MG63 (cell line): ENCODE measurements at regions not wholly inside any gene's neighbourhood (a gene's known extent, or its start where the extent isn't known, plus 50 kb on each side); places are given as distances from the start of the nearest gene placed in this dataset.

Experiments used
- DNase-seq: peaks from one replicate; pipeline ENCODE4 v3.0.0-alpha.2; 2020
- H3K27me3 ChIP-seq: fragments of 250-450 bp; sonication (Bioruptor Pico); 2 replicates; pipeline ENCODE4 v1.5.1; 2020; ENCODE audit warnings: mild to moderate bottlenecking, moderate library complexity
- H3K36me3 ChIP-seq: fragments of 250-450 bp; sonication (Bioruptor Pico); 2 replicates; pipeline ENCODE4 v1.5.1; 2020; ENCODE audit warnings: mild to moderate bottlenecking, moderate library complexity
- H3K4me3 ChIP-seq: fragments of 250-450 bp; sonication (Bioruptor Pico); 2 replicates; pipeline ENCODE4 v1.5.1; 2020; ENCODE audit warnings: mild to moderate bottlenecking, moderate library complexity
- H3K9me3 ChIP-seq: fragments of 250-450 bp; sonication (Bioruptor Pico); 2 replicates; pipeline ENCODE4 v1.5.1; 2020; ENCODE audit warnings: mild to moderate bottlenecking, moderate library complexity

GRCh38 chr6:93550551-93551276 lies 131.4 kb upstream of the EPHA7 start:
- H3K4me3 ChIP-seq: no peak overlapping the region
- DNase-seq: no peak
- H3K27me3 ChIP-seq: no peaks in the 10 kb centered on the region
- no peaks in the 10 kb centered on the region for H3K36me3 ChIP-seq
- no peaks in the 10 kb centered on the region for H3K9me3 ChIP-seq

GRCh38 chr6:93549868-93550267 lies 130.5 kb upstream of the EPHA7 start:
- H3K36me3 ChIP-seq: no peaks in the 10 kb centered on the region
- DNase-seq: no peak
- no peak overlapping the region for H3K4me3 ChIP-seq
- H3K9me3 ChIP-seq: no peaks in the 10 kb centered on the region
- no peaks in the 10 kb centered on the region for H3K27me3 ChIP-seq

GRCh38 chr6:93524671-93525451 lies 105.5 kb upstream of the EPHA7 start:
- no peak overlapping the region for H3K4me3 ChIP-seq
- H3K9me3 ChIP-seq: 0 out of 2 replicates have a peak, but pooled peaks cover 2% of the 10 kb centered on the region
- no peaks in the 10 kb centered on the region for H3K27me3 ChIP-seq

GRCh38 chr6:93523365-93523764 lies 104.0 kb upstream of the EPHA7 start:
- 0 out of 2 replicates have a peak, but pooled peaks cover 2% of the 10 kb centered on the region for H3K9me3 ChIP-seq
- H3K27me3 ChIP-seq: no peaks in the 10 kb centered on the region
- H3K36me3 ChIP-seq: no peaks in the 10 kb centered on the region
- no peak for DNase-seq
- no peak overlapping the region for H3K4me3 ChIP-seq

More at GRCh38 chr6:93524671-93525451, 105.5 kb upstream of the EPHA7 start:
- H3K36me3 ChIP-seq: no peaks in the 10 kb centered on the region
- no peak for DNase-seq

GRCh38 chr6:93516441-93516840 lies 97.1 kb upstream of the EPHA7 start:
- no peak for DNase-seq

GRCh38 chr6:93515736-93516135 lies 96.4 kb upstream of the EPHA7 start:
- Histone ChIP-seq H3K4me3 (no peak overlapping the region), H3K36me3 (no peaks in the 10 kb centered on the region), H3K27me3 (no peaks in the 10 kb centered on the region), H3K9me3 (no peaks in the 10 kb centered on the region)
- peak; percentile 14 for DNase-seq

More at GRCh38 chr6:93516441-93516840, 97.1 kb upstream of the EPHA7 start:
- H3K9me3 ChIP-seq: 0 out of 2 replicates have a peak, but pooled peaks cover 2% of the 10 kb centered on the region
- H3K27me3 ChIP-seq: no peaks in the 10 kb centered on the region
- peak overlapping the region; percentile 23 for H3K4me3 ChIP-seq
- H3K36me3 ChIP-seq: no peaks in the 10 kb centered on the region

GRCh38 chr6:93498713-93499112 lies 79.4 kb upstream of the EPHA7 start:
- DNase-seq: no peak
- Histone ChIP-seq H3K4me3 (no peak overlapping the region), H3K9me3 (no peaks in the 10 kb centered on the region), H3K36me3 (no peaks in the 10 kb centered on the region), H3K27me3 (no peaks in the 10 kb centered on the region)

- H3K36me3 ChIP-seq: no peaks in the 10 kb centered on the region
- no peaks in the 10 kb centered on the region for H3K9me3 ChIP-seq
- no peak overlapping the region for H3K4me3 ChIP-seq
- peak; percentile 19 for DNase-seq
- H3K27me3 ChIP-seq: no peaks in the 10 kb centered on the region
Observed at GRCh38 chr6:93496548-93496947, 77.2 kb upstream of the EPHA7 start.

GRCh38 chr6:93494057-93494456 lies 74.7 kb upstream of the EPHA7 start:
- no peaks in the 10 kb centered on the region for H3K36me3 ChIP-seq
- H3K9me3 ChIP-seq: no peaks in the 10 kb centered on the region
- H3K4me3 ChIP-seq: no peak overlapping the region
- no peaks in the 10 kb centered on the region for H3K27me3 ChIP-seq
- DNase-seq: no peak

- Histone ChIP-seq H3K36me3 (no peaks in the 10 kb centered on the region), H3K27me3 (no peaks in the 10 kb centered on the region), H3K4me3 (no peak overlapping the region), H3K9me3 (no peaks in the 10 kb centered on the region)
- no peak for DNase-seq
Observed at GRCh38 chr6:93474733-93475179, 55.4 kb upstream of the EPHA7 start.

- Histone ChIP-seq H3K27me3 (no peaks in the 10 kb centered on the region), H3K4me3 (no peak overlapping the region), H3K9me3 (no peaks in the 10 kb centered on the region), H3K36me3 (no peaks in the 10 kb centered on the region)
- no peak for DNase-seq
Observed at GRCh38 chr6:93471281-93471680, 51.9 kb upstream of the EPHA7 start.
